ENCODE measurements at regions not wholly inside any gene's neighbourhood (a gene's known extent, or its start where the extent isn't known, plus 50 kb on each side); places are given as distances from the start of the nearest gene placed in this dataset.

- TF ChIP-seq EZH2 (IDR thresholded peaks at IDR 0.05; ENCODE audit: borderline replicate concordance, low read length): no peak
- no peak for TF ChIP-seq CTCF (IDR thresholded peaks at IDR 0.05; ENCODE audit: low read length)
These were observed 61.7 kb upstream of the PLXNA4 start for GRCh38 chr7:132638000-132638399.

Data from OCI-LY1 (cell line).